Prostate gland (tissue), 2 donors: ENCODE measurements at regions not wholly inside any gene's neighbourhood (a gene's known extent, or its start where the extent isn't known, plus 50 kb on each side); places are given as distances from the start of the nearest gene placed in this dataset.

Experiments
- POLR2A ChIP-seq: fragments of 450-650 bp; IDR thresholded peaks from one replicate; pipeline ENCODE4 v1.6.1; 2016; ENCODE audit warnings: antibody characterized with exemption, mild to moderate bottlenecking
- POLR2AphosphoS5 ChIP-seq: sonication (generic); formaldehyde crosslinking; IDR thresholded peaks from one replicate; pipeline ENCODE4 v1.6.1; 2017; ENCODE audit warnings: antibody characterized with exemption
- TF ChIP-seq, protein P1 (sequence below), 4 experiments: fragments of 200-600 bp in 2 of 4; fragments of 450-650 bp in 2 of 4; sonication (generic) in 2 of 4; IDR thresholded peaks; 1 replicate in 3 of 4; 2 replicates in 1 of 4; pipeline ENCODE4 v1.5.1; 2016 to 2019; ENCODE audit warnings: antibody characterized with exemption in 4 of 4, mild to moderate bottlenecking in 2 of 4, moderate library complexity in 2 of 4

DNA sequence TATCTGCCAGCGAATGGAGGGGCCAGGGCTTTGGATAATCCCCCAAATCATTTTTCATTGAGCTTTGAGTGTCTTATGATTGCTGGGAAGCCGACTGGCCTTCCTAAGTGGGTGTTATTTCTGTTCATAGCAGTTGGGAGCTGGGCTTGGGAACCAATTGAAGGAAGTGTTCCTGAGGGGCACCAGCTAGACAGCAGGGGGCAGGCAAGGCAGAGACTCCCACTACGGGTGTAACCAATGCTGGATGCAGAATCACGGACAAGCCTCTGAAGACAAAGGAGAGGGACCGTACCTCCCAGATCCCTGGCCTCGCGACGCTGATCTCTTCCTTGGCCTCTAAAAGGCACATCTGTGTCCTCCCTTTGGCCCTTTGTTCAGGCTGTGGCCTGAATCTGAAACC, 149.0 kb upstream of the PRMT8 start:
- TF ChIP-seq POLR2A: no peak
- TF ChIP-seq, protein P1, sequence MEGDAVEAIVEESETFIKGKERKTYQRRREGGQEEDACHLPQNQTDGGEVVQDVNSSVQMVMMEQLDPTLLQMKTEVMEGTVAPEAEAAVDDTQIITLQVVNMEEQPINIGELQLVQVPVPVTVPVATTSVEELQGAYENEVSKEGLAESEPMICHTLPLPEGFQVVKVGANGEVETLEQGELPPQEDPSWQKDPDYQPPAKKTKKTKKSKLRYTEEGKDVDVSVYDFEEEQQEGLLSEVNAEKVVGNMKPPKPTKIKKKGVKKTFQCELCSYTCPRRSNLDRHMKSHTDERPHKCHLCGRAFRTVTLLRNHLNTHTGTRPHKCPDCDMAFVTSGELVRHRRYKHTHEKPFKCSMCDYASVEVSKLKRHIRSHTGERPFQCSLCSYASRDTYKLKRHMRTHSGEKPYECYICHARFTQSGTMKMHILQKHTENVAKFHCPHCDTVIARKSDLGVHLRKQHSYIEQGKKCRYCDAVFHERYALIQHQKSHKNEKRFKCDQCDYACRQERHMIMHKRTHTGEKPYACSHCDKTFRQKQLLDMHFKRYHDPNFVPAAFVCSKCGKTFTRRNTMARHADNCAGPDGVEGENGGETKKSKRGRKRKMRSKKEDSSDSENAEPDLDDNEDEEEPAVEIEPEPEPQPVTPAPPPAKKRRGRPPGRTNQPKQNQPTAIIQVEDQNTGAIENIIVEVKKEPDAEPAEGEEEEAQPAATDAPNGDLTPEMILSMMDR (IDR thresholded peaks at IDR 0.05): peak in 2 of 4 experiments; percentile 33 to 37
- TF ChIP-seq POLR2AphosphoS5: no peak
